ENCODE measurements at regions not wholly inside any gene's neighbourhood (a gene's known extent, or its start where the extent isn't known, plus 50 kb on each side); places are given as distances from the start of the nearest gene placed in this dataset.

DNA sequence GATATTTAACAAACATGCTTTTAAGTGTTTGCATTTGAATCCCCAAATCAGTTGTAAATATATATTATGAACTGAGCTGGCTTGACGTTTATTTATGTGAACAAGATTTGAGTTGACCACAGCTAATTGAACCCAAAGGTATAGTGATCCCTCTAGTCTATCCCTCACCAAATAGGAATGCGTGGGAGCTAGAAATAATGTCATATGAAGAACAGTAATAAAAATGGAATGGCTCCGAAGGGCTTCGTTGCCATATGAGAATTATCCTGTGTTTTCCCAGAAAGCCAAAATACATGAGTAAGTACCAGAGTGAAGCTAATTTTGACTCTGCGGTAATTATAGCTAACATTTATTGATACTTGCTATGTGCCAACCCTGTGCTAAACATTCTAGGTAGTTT lies 142.7 kb downstream of the ADCYAP1 start:
- Histone ChIP-seq H3K4me1 (no peaks in the 10 kb centered on the region), H3K9me3 (no peaks in the 10 kb centered on the region), H3K27ac (no peak overlapping the region), H3K27me3 (no peaks in the 10 kb centered on the region), H3K36me3 (no peaks in the 10 kb centered on the region), H3K4me3 (no peak overlapping the region)
- WGBS, 2 donors = 80 to 83% methylated on average over 5 of the region's 5 CpGs
- intact Hi-C loops (cut with DNase I) = no loop called here
- no peak for DNase-seq
- TF ChIP-seq, protein P1, sequence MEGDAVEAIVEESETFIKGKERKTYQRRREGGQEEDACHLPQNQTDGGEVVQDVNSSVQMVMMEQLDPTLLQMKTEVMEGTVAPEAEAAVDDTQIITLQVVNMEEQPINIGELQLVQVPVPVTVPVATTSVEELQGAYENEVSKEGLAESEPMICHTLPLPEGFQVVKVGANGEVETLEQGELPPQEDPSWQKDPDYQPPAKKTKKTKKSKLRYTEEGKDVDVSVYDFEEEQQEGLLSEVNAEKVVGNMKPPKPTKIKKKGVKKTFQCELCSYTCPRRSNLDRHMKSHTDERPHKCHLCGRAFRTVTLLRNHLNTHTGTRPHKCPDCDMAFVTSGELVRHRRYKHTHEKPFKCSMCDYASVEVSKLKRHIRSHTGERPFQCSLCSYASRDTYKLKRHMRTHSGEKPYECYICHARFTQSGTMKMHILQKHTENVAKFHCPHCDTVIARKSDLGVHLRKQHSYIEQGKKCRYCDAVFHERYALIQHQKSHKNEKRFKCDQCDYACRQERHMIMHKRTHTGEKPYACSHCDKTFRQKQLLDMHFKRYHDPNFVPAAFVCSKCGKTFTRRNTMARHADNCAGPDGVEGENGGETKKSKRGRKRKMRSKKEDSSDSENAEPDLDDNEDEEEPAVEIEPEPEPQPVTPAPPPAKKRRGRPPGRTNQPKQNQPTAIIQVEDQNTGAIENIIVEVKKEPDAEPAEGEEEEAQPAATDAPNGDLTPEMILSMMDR (IDR thresholded peaks at IDR 0.05) = no peak
- no peak for TF ChIP-seq POLR2A (IDR thresholded peaks at IDR 0.05)

DNA sequence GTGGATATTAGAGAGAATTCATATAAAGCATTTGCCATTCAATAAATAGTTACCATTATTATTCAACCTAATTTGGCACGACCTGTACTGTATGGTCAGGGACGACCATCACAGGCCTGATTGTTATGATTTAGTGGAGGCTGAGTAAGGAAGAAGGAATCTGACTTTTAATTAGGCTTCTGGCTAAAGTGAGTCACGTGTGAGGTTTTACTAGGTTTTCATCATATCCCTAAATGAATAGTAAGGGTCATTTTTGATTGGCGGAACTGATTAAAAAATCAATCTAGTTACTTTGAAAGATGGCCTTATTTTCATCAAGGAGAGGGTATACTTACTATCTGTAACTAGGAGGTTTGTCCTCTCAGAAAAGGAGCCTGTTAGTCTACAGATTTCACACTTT lies 143.4 kb downstream of the ADCYAP1 start:
- no peak overlapping the region for H3K4me3 ChIP-seq
- TF ChIP-seq, protein P1 (IDR thresholded peaks at IDR 0.05) = no peak
- no peak for TF ChIP-seq POLR2A (IDR thresholded peaks at IDR 0.05)
- no peak overlapping the region for H3K27ac ChIP-seq
- no peaks in the 10 kb centered on the region for H3K27me3 ChIP-seq
- intact Hi-C loops (cut with DNase I) = no loop called here
- no peak for DNase-seq
- WGBS, 2 donors = 45 to 55% methylated on average over 4 of the region's 4 CpGs
- H3K9me3 ChIP-seq = no peaks in the 10 kb centered on the region
- no peaks in the 10 kb centered on the region for H3K36me3 ChIP-seq
- H3K4me1 ChIP-seq = no peaks in the 10 kb centered on the region

DNA sequence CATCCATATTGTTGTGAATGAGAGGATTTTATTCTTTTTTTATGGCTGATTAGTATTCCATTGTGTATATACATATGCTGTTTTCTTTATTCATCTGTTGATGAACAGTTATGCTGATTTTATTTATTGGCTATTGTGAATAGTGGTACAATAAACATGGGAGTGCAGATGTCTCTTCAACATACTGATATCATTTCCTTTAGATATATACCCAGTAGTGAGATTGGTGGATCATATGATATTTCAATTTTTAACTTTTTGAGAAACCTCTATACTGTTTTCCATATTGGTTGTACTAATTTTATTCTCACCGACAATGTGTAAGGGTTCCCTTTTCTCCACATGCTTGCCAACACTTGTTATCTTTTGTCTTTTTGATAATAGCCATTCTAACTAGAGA lies 144.5 kb downstream of the ADCYAP1 start:
- no peaks in the 10 kb centered on the region for H3K27me3 ChIP-seq
- H3K4me1 ChIP-seq = no peaks in the 10 kb centered on the region
- TF ChIP-seq POLR2A (IDR thresholded peaks at IDR 0.05) = no peak
- TF ChIP-seq, protein P1 (IDR thresholded peaks at IDR 0.05) = no peak
- DNase-seq = no peak
- no peak overlapping the region for H3K27ac ChIP-seq
- intact Hi-C loops (cut with DNase I) = no loop called here
- H3K9me3 ChIP-seq = no peaks in the 10 kb centered on the region
- H3K4me3 ChIP-seq = no peak overlapping the region
- no peaks in the 10 kb centered on the region for H3K36me3 ChIP-seq
- 83% methylated on average over 1 of the region's 1 CpG for WGBS, 2 donors

DNA sequence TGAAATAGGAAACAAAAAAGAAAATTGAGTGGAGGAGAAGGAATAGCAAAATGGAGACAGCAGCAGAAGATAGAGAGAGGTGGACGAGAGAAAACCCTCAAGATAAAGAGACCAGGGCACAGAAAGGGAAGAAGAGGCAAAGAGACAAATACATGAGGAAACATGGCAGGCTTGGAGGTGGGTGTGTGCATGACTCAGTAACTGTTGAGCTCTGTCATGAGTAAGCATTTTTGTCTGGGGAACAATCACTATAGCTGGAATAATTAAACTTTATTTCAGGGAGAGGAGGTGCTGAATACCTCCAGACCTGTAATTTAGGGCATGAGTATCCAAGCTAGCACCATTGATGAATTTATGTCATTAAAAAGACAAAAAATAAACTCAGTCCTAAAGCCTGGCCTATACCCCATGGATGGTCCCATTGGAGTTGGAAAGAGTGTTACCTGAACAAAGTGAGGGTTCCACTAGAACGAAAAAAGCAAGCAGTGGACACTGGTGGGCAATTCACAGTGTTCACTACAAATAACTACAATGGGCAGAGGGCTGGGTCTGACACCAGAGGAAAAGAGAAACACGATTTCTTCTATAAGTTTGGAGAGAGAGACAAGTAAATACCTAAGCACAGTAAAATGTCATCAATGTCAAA lies 145.5 kb downstream of the ADCYAP1 start:
- Histone ChIP-seq H3K9me3 (no peaks in the 10 kb centered on the region), H3K27ac (no peak overlapping the region), H3K4me1 (no peaks in the 10 kb centered on the region), H3K27me3 (no peaks in the 10 kb centered on the region), H3K36me3 (no peaks in the 10 kb centered on the region), H3K4me3 (no peak overlapping the region)
- WGBS, 2 donors = 49 to 55% methylated on average over 3 of the region's 3 CpGs
- no peak for TF ChIP-seq POLR2A (IDR thresholded peaks at IDR 0.05)
- TF ChIP-seq, protein P1 (IDR thresholded peaks at IDR 0.05) = no peak
- intact Hi-C loops (cut with DNase I) = no loop called here
- DNase-seq = no peak

DNA sequence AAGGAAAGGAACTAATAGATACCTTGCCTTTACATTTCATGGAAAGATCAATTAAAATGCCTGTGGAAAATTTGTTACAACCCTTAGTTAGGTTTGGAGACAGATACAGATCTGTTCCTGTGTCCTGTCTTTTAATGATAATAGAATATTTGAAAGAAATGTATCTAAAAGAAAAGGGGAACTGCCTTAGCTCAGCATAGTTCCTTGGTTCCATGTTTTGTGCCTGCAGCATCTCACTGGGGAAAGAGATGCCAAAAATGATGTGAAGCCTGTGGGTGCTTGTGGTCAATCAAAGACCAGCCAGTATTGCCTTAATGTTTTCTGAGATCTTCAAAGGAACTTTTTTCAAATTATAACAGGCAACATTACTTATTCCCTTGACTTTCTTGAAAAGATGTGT lies 147.6 kb downstream of the ADCYAP1 start:
- H3K27ac ChIP-seq = no peak overlapping the region

More for the DNA sequence above, 147.6 kb downstream of the ADCYAP1 start:
- no peak for TF ChIP-seq POLR2A (IDR thresholded peaks at IDR 0.05)
- TF ChIP-seq, protein P1 (IDR thresholded peaks at IDR 0.05) = no peak
- Histone ChIP-seq H3K4me1 (no peaks in the 10 kb centered on the region), H3K4me3 (no peak overlapping the region), H3K27me3 (no peaks in the 10 kb centered on the region), H3K9me3 (peaks cover 0 to 9% (median 9%) of the 10 kb centered on the region in 3 donors), H3K36me3 (no peaks in the 10 kb centered on the region)
- intact Hi-C loops (cut with DNase I) = no loop called here
- no peak for DNase-seq

Measured in esophagus squamous epithelium (tissue), 5 donors.